NOMO-1 treated with dmso at 0.1 percent for 144 hours (cell line): ENCODE measurements at regions not wholly inside any gene's neighbourhood (a gene's known extent, or its start where the extent isn't known, plus 50 kb on each side); places are given as distances from the start of the nearest gene placed in this dataset.
"Not testable (repeated sequence)": the region's sequence is repeated elsewhere in the genome, so short reads cannot be mapped to it uniquely, and the experiment has no call there.

Experiments
- DNase-seq: peaks from one replicate; lab custom pipeline; 2025; ENCODE audit not compliant: unreplicated experiment; lab: John Stamatoyannopoulos, UW

- no peak for DNase-seq
Observed at GRCh38 chr4:33453916-33454315, 2733.7 kb downstream of the PCDH7 start.

GRCh38 chr4:33465565-33465964 lies 2745.4 kb downstream of the PCDH7 start:
- DNase-seq, result no peak

GRCh38 chr4:33467291-33467690 lies 2747.1 kb downstream of the PCDH7 start:
- DNase-seq, result no peak

- DNase-seq, result no peak
Observed at GRCh38 chr4:33470805-33471204, 2750.6 kb downstream of the PCDH7 start.

GRCh38 chr4:33477715-33478114 lies 2757.5 kb downstream of the PCDH7 start:
- no peak for DNase-seq

GRCh38 chr4:33482773-33483172 lies 2761.5 kb downstream of the ARAP2 start:
- DNase-seq, result no peak

- DNase-seq, result no peak
Observed at GRCh38 chr4:33485111-33485510, 2759.2 kb downstream of the ARAP2 start.

GRCh38 chr4:33493231-33493630 lies 2751.1 kb downstream of the ARAP2 start:
- no peak for DNase-seq

GRCh38 chr4:33494150-33494549 lies 2750.2 kb downstream of the ARAP2 start:
- no peak for DNase-seq

GRCh38 chr4:33501587-33501986 lies 2742.7 kb downstream of the ARAP2 start:
- not testable (repeated sequence) for DNase-seq

GRCh38 chr4:33512397-33512796 lies 2731.9 kb downstream of the ARAP2 start:
- DNase-seq, result peak; percentile 82

GRCh38 chr4:33518856-33519255 lies 2725.5 kb downstream of the ARAP2 start:
- DNase-seq, result no peak

GRCh38 chr4:33532821-33533220 lies 2711.5 kb downstream of the ARAP2 start:
- DNase-seq, result no peak

- DNase-seq, result no peak
Observed at GRCh38 chr4:33536898-33537297, 2707.4 kb downstream of the ARAP2 start.

GRCh38 chr4:33537527-33537926 lies 2706.8 kb downstream of the ARAP2 start:
- no peak for DNase-seq

- peak; percentile 66 for DNase-seq
Observed at GRCh38 chr4:33543941-33544450, 2700.3 kb downstream of the ARAP2 start.

- no peak for DNase-seq
Observed at GRCh38 chr4:33551244-33551643, 2693.1 kb downstream of the ARAP2 start.

GRCh38 chr4:33561259-33561658 lies 2683.1 kb downstream of the ARAP2 start:
- no peak for DNase-seq

GRCh38 chr4:33566649-33567048 lies 2677.7 kb downstream of the ARAP2 start:
- DNase-seq, result no peak

- no peak for DNase-seq
Observed at GRCh38 chr4:33577791-33578190, 2666.5 kb downstream of the ARAP2 start.

- no peak for DNase-seq
Observed at GRCh38 chr4:33579951-33580350, 2664.4 kb downstream of the ARAP2 start.

- no peak for DNase-seq
Observed at GRCh38 chr4:33592701-33593100, 2651.6 kb downstream of the ARAP2 start.

- no peak for DNase-seq
Observed at GRCh38 chr4:33606951-33607350, 2637.4 kb downstream of the ARAP2 start.

GRCh38 chr4:33616121-33616520 lies 2628.2 kb downstream of the ARAP2 start:
- no peak for DNase-seq
